GM23338 (cell line): ENCODE measurements at regions not wholly inside any gene's neighbourhood (a gene's known extent, or its start where the extent isn't known, plus 50 kb on each side); places are given as distances from the start of the nearest gene placed in this dataset.

Experiments used
- CREB1 ChIP-seq: fragments of 250-450 bp; sonication (Bioruptor Pico); IDR thresholded peaks from 2 replicates; pipeline ENCODE4 v1.5.0; 2020; ENCODE audit warnings: low read depth, mild to moderate bottlenecking, moderate library complexity
- CTCF ChIP-seq, 2 experiments: fragments of 200-600 bp in 1 of 2; sonication (generic) in 1 of 2; conservative IDR thresholded peaks; 2 replicates each; pipeline versions ENCODE4 v1.5.1 to v1.6.1; 2016 to 2017; ENCODE audit warnings: antibody characterized with exemption in 2 of 2, low read depth in 2 of 2, mild to moderate bottlenecking in 2 of 2, moderate library complexity in 1 of 2
- EZH2 ChIP-seq: fragments of 200-600 bp; sonication (generic); IDR thresholded peaks from one replicate; pipeline ENCODE4 v1.8.0; 2017; ENCODE audit warnings: antibody characterized with exemption, mild to moderate bottlenecking, low read depth; ENCODE audit not compliant: unreplicated experiment
- EZH2phosphoT487 ChIP-seq: fragments of 200-600 bp; sonication (generic); IDR thresholded peaks from one replicate; pipeline ENCODE4 v1.8.1; 2018; ENCODE audit warnings: antibody characterized with exemption; ENCODE audit not compliant: unreplicated experiment
- JUNB ChIP-seq: IDR thresholded peaks from one replicate; pipeline ENCODE4 v1.6.1; 2016; ENCODE audit warnings: antibody characterized with exemption; ENCODE audit not compliant: unreplicated experiment
- NANOG ChIP-seq: IDR thresholded peaks from 2 replicates; pipeline ENCODE4 v1.6.1; 2016; ENCODE audit warnings: antibody characterized with exemption, borderline replicate concordance
- POLR2AphosphoS5 ChIP-seq: IDR thresholded peaks from 2 replicates; pipeline ENCODE4 v1.6.1; 2016; ENCODE audit warnings: antibody characterized with exemption, low read depth
- STAT1 ChIP-seq: IDR thresholded peaks from one replicate; pipeline ENCODE4 v1.6.1; 2016; ENCODE audit warnings: antibody characterized with exemption; ENCODE audit not compliant: unreplicated experiment
- ZNF331 ChIP-seq: fragments of 250-450 bp; sonication (Bioruptor Pico); IDR thresholded peaks from 2 replicates; pipeline ENCODE4 v1.5.0; 2020; ENCODE audit warnings: low read depth, mild to moderate bottlenecking, moderate library complexity
- TF ChIP-seq, protein P1 (sequence below): IDR thresholded peaks from one replicate; pipeline ENCODE4 v1.6.1; 2018; ENCODE audit warnings: antibody characterized with exemption; ENCODE audit not compliant: unreplicated experiment
- TF ChIP-seq, protein P2 (sequence below): fragments of 250-450 bp; sonication (Bioruptor Pico); IDR thresholded peaks from 2 replicates; pipeline ENCODE4 v1.5.0; 2020; ENCODE audit warnings: mild to moderate bottlenecking, moderate library complexity
- TF ChIP-seq, protein P3 (sequence below): IDR thresholded peaks from 2 replicates; pipeline ENCODE4 v1.6.1; 2016; ENCODE audit warnings: antibody characterized with exemption

- no peak for TF ChIP-seq CTCF (conservative IDR thresholded peaks at IDR 0.05; ENCODE audit: low read depth in 2 of 2)
- no peak for TF ChIP-seq EZH2phosphoT487
- no peak for TF ChIP-seq POLR2AphosphoS5
- TF ChIP-seq, protein P1, sequence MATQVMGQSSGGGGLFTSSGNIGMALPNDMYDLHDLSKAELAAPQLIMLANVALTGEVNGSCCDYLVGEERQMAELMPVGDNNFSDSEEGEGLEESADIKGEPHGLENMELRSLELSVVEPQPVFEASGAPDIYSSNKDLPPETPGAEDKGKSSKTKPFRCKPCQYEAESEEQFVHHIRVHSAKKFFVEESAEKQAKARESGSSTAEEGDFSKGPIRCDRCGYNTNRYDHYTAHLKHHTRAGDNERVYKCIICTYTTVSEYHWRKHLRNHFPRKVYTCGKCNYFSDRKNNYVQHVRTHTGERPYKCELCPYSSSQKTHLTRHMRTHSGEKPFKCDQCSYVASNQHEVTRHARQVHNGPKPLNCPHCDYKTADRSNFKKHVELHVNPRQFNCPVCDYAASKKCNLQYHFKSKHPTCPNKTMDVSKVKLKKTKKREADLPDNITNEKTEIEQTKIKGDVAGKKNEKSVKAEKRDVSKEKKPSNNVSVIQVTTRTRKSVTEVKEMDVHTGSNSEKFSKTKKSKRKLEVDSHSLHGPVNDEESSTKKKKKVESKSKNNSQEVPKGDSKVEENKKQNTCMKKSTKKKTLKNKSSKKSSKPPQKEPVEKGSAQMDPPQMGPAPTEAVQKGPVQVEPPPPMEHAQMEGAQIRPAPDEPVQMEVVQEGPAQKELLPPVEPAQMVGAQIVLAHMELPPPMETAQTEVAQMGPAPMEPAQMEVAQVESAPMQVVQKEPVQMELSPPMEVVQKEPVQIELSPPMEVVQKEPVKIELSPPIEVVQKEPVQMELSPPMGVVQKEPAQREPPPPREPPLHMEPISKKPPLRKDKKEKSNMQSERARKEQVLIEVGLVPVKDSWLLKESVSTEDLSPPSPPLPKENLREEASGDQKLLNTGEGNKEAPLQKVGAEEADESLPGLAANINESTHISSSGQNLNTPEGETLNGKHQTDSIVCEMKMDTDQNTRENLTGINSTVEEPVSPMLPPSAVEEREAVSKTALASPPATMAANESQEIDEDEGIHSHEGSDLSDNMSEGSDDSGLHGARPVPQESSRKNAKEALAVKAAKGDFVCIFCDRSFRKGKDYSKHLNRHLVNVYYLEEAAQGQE = no peak
- TF ChIP-seq ZNF331 (CRISPR knock-in tag) = no peak
- TF ChIP-seq EZH2 = no peak
- TF ChIP-seq, protein P2, sequence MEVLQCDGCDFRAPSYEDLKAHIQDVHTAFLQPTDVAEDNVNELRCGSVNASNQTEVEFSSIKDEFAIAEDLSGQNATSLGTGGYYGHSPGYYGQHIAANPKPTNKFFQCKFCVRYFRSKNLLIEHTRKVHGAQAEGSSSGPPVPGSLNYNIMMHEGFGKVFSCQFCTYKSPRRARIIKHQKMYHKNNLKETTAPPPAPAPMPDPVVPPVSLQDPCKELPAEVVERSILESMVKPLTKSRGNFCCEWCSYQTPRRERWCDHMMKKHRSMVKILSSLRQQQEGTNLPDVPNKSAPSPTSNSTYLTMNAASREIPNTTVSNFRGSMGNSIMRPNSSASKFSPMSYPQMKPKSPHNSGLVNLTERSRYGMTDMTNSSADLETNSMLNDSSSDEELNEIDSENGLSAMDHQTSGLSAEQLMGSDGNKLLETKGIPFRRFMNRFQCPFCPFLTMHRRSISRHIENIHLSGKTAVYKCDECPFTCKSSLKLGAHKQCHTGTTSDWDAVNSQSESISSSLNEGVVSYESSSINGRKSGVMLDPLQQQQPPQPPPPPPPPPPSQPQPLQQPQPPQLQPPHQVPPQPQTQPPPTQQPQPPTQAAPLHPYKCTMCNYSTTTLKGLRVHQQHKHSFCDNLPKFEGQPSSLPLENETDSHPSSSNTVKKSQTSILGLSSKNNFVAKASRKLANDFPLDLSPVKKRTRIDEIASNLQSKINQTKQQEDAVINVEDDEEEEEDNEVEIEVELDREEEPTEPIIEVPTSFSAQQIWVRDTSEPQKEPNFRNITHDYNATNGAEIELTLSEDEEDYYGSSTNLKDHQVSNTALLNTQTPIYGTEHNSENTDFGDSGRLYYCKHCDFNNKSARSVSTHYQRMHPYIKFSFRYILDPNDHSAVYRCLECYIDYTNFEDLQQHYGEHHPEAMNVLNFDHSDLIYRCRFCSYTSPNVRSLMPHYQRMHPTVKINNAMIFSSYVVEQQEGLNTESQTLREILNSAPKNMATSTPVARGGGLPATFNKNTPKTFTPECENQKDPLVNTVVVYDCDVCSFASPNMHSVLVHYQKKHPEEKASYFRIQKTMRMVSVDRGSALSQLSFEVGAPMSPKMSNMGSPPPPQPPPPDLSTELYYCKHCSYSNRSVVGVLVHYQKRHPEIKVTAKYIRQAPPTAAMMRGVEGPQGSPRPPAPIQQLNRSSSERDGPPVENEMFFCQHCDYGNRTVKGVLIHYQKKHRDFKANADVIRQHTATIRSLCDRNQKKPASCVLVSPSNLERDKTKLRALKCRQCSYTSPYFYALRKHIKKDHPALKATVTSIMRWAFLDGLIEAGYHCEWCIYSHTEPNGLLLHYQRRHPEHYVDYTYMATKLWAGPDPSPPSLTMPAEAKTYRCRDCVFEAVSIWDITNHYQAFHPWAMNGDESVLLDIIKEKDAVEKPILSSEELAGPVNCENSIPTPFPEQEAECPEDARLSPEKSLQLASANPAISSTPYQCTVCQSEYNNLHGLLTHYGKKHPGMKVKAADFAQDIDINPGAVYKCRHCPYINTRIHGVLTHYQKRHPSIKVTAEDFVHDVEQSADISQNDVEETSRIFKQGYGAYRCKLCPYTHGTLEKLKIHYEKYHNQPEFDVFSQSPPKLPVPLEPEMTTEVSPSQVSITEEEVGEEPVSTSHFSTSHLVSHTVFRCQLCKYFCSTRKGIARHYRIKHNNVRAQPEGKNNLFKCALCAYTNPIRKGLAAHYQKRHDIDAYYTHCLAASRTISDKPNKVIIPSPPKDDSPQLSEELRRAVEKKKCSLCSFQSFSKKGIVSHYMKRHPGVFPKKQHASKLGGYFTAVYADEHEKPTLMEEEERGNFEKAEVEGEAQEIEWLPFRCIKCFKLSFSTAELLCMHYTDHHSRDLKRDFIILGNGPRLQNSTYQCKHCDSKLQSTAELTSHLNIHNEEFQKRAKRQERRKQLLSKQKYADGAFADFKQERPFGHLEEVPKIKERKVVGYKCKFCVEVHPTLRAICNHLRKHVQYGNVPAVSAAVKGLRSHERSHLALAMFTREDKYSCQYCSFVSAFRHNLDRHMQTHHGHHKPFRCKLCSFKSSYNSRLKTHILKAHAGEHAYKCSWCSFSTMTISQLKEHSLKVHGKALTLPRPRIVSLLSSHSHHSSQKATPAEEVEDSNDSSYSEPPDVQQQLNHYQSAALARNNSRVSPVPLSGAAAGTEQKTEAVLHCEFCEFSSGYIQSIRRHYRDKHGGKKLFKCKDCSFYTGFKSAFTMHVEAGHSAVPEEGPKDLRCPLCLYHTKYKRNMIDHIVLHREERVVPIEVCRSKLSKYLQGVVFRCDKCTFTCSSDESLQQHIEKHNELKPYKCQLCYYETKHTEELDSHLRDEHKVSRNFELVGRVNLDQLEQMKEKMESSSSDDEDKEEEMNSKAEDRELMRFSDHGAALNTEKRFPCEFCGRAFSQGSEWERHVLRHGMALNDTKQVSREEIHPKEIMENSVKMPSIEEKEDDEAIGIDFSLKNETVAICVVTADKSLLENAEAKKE (CRISPR knock-in tag) = no peak
- TF ChIP-seq JUNB = no peak
- TF ChIP-seq, protein P3, sequence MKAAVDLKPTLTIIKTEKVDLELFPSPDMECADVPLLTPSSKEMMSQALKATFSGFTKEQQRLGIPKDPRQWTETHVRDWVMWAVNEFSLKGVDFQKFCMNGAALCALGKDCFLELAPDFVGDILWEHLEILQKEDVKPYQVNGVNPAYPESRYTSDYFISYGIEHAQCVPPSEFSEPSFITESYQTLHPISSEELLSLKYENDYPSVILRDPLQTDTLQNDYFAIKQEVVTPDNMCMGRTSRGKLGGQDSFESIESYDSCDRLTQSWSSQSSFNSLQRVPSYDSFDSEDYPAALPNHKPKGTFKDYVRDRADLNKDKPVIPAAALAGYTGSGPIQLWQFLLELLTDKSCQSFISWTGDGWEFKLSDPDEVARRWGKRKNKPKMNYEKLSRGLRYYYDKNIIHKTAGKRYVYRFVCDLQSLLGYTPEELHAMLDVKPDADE = no peak
- no peak for TF ChIP-seq STAT1
- 0 out of 2 replicates have a peak, but pooled peaks have one; percentile 30 for TF ChIP-seq CREB1
- TF ChIP-seq NANOG = no peak
Measured at GRCh38 chr7:27030393-27031050, 65.3 kb downstream of the HOXA1 start.
